D721Med (cell line): ENCODE measurements at regions not wholly inside any gene's neighbourhood (a gene's known extent, or its start where the extent isn't known, plus 50 kb on each side); places are given as distances from the start of the nearest gene placed in this dataset.

ENCODE experiments used
- DNase-seq: peaks from one replicate; pipeline ENCODE4 v3.0.0; 2011; ENCODE audit warnings: low spot score; ENCODE audit not compliant: insufficient read length
- FAIRE-seq: peaks from 2 replicates; lab custom pipeline; 2011; peaks lifted over from hg19 to GRCh38; lab: Jason Lieb, UNC
- CTCF ChIP-seq: IDR thresholded peaks from 2 replicates; pipeline ENCODE4 v1.5.1; 2012; ENCODE audit warnings: mild to moderate bottlenecking, control low read depth; ENCODE audit not compliant: insufficient read depth; ENCODE audit errors: missing control alignments

DNA sequence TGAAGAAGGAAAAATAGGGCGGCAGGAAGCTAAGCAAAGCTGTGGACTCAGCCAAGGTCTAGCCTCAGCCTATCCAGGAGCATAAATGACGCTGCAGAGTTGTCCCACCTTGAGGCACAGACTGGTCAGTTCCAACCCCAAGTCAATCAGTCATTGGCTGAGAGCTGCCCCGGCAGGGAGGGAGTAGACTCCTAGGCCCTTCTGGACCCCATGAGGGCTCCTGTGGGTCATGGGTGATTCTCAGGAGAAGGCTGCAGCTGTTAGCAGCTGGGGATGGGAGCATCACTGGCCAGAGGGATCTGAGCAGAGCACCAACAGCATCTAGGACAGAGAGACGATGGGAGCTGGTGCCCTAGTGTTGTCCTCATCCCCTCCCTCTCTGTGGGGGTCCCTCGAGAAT is 51.8 kb upstream of the ESRRB start:
- no peak for FAIRE-seq
- DNase-seq = no peak
- no peak for TF ChIP-seq CTCF
